Neural crest cell (in vitro differentiated cells): ENCODE measurements at regions not wholly inside any gene's neighbourhood (a gene's known extent, or its start where the extent isn't known, plus 50 kb on each side); places are given as distances from the start of the nearest gene placed in this dataset.

ENCODE experiments used
- DNase-seq: peaks from one replicate; pipeline ENCODE4 v3.0.0; 2021; ENCODE audit warnings: low read depth, mixed read lengths, low spot score
- H3K27ac Mint-ChIP-seq: one replicate; pipeline ENCODE4 v1.8.0; 2021; ENCODE audit warnings: mild to moderate bottlenecking, mixed read lengths; ENCODE audit not compliant: unreplicated experiment
- H3K27me3 Mint-ChIP-seq: 2 replicates; pipeline ENCODE4 v1.8.0; 2021; ENCODE audit warnings: low read depth, mild to moderate bottlenecking, mixed read lengths
- H3K36me3 Mint-ChIP-seq: 2 replicates; pipeline ENCODE4 v1.8.0; 2021; ENCODE audit warnings: low read depth, mild to moderate bottlenecking, mixed read lengths
- H3K4me1 Mint-ChIP-seq: 2 replicates; pipeline ENCODE4 v1.8.0; 2021; ENCODE audit warnings: mixed read lengths
- H3K4me3 Mint-ChIP-seq: one replicate; pipeline ENCODE4 v1.8.0; 2021; ENCODE audit warnings: mild to moderate bottlenecking, mixed read lengths
- H3K9me3 Mint-ChIP-seq: 2 replicates; pipeline ENCODE4 v1.8.0; 2021; ENCODE audit warnings: mixed read lengths
- TF ChIP-seq, protein P1 (sequence below): fragments of 200-600 bp; sonication (generic); conservative IDR thresholded peaks from 2 replicates; pipeline ENCODE4 v1.5.0; 2021; ENCODE audit warnings: antibody characterized with exemption, mild to moderate bottlenecking

DNA sequence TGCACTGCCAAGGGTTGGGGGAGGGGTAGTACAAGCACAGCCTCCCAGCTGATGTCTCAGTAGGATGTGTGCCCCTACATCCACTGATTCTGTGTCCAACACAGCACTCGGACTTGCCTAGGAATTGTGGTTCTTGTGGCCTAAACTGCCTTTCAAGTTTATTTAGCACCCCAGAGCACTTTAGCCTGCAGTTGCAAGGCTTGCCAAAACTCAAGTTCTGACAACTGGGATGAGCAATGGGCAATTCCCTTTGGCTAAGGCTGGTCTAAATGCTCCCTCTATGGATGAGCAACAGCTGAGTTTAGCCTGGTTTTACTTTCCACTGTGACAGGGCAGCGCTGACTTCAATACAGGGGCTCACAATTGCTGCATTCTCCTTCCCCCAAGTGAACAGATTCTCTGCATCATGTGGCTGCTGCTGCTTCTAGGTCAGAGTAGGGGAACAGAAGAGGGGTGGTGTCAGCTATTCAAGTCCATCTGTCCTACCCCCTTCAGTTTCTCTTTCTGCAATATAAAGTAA, 471.5 kb downstream of the PIK3C3 start:
- H3K9me3 Mint-ChIP-seq, result peaks cover 2% of the 10 kb centered on the region
- no peaks in the 10 kb centered on the region for H3K36me3 Mint-ChIP-seq
- H3K4me3 Mint-ChIP-seq, result no peak overlapping the region
- H3K27me3 Mint-ChIP-seq, result no peaks in the 10 kb centered on the region
- H3K27ac Mint-ChIP-seq, result no peak overlapping the region
- no peak for DNase-seq
- H3K4me1 Mint-ChIP-seq, result no peaks in the 10 kb centered on the region
- TF ChIP-seq, protein P1, sequence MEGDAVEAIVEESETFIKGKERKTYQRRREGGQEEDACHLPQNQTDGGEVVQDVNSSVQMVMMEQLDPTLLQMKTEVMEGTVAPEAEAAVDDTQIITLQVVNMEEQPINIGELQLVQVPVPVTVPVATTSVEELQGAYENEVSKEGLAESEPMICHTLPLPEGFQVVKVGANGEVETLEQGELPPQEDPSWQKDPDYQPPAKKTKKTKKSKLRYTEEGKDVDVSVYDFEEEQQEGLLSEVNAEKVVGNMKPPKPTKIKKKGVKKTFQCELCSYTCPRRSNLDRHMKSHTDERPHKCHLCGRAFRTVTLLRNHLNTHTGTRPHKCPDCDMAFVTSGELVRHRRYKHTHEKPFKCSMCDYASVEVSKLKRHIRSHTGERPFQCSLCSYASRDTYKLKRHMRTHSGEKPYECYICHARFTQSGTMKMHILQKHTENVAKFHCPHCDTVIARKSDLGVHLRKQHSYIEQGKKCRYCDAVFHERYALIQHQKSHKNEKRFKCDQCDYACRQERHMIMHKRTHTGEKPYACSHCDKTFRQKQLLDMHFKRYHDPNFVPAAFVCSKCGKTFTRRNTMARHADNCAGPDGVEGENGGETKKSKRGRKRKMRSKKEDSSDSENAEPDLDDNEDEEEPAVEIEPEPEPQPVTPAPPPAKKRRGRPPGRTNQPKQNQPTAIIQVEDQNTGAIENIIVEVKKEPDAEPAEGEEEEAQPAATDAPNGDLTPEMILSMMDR, result no peak

DNA sequence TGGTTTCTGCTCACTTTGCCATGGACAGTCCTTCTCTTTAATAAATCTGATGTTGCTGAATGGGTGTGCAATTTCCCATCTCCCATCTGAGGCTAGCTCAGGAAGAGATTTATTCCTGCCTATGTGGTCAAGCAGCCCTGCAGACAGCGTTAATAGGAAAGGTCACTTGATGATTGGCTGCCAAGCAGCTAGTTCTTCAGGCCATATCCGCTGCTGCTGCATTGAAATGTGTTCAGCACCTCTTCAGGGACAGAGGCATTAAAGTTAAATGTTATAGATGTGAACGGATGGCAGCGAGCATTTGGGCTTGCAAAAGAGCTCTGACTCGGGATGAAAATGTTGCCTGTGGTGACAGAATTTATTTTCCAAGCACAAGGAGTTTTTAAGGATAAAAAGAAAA, 474.2 kb downstream of the PIK3C3 start:
- Mint-ChIP-seq H3K27ac (no peak overlapping the region), H3K27me3 (no peaks in the 10 kb centered on the region), H3K9me3 (peaks cover 2% of the 10 kb centered on the region), H3K36me3 (no peaks in the 10 kb centered on the region), H3K4me3 (no peak overlapping the region), H3K4me1 (no peaks in the 10 kb centered on the region)
- no peak for DNase-seq
- TF ChIP-seq, protein P1, result no peak

DNA sequence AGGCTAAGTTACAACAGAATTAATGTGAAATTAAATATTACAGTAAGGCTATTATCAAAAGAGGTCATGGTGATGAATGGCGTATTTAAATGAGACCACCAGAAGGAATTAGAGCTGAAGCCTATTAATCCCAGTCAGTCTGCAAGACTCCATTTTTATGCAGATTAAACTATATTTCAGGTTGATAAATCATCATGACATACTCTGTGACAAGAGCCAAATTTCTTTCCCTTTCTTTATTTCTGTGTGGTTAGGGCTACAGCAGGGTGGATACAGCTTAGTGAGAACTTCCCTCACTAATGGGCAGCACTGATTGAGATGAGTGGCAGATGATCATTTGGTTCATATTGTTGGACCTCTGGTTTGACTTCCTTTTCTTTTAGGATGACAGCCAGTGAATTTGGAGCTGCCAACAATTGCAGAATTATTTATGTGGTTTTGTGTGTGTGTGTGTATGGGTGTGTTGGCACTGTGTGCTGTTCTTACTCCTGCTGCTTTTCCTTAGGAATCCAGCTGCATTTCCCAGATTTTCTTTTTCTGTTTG, 481.3 kb downstream of the PIK3C3 start:
- TF ChIP-seq, protein P1, result no peak
- H3K27me3 Mint-ChIP-seq, result no peaks in the 10 kb centered on the region
- DNase-seq, result no peak
- H3K27ac Mint-ChIP-seq, result peak overlapping the region; percentile 22
- H3K4me1 Mint-ChIP-seq, result no peaks in the 10 kb centered on the region
- H3K9me3 Mint-ChIP-seq, result peaks cover 8% of the 10 kb centered on the region
- no peak overlapping the region for H3K4me3 Mint-ChIP-seq
- no peaks in the 10 kb centered on the region for H3K36me3 Mint-ChIP-seq

DNA sequence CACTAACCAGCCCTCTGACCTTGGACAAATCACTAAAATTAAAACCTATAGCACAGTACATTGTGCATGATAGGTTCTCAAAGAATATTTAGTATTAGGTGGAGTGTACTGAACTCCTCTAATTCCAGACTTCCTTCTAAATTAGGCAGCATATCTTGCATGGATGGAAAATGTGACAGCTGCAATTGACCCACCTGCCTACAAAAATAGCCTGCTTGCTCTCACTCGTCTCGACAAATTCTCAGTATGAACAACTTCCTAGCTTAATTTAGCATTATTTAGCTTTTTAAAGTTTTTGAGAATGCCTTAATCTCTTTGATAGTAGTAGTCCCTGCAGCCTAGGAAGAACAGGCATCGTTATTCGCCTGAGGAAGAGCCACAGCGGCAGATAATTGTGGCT, 482.0 kb downstream of the PIK3C3 start:
- Mint-ChIP-seq H3K27me3 (peaks cover 2% of the 10 kb centered on the region), H3K4me1 (no peaks in the 10 kb centered on the region), H3K27ac (no peak overlapping the region), H3K4me3 (no peak overlapping the region), H3K36me3 (no peaks in the 10 kb centered on the region), H3K9me3 (peaks cover 8% of the 10 kb centered on the region)
- TF ChIP-seq, protein P1, result no peak
- DNase-seq, result no peak

DNA sequence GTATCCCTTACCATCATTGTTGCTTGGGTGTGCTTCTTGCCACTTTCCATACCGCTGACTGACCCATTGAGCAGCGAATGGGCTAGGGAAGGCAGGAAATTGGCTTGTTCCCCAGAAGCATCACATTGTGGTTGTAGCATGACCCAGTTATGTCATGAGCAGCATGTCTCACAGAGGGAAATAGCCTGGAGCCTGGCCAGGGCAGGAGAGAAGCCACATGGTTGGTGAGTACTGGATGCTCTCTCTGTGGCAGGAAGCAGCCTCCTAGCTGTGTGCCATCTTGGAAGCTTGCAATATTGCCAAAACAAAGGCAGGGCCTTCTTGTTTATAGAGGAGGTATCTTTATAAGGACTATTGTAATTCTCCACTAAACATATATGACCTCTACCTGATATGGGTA, 482.6 kb downstream of the PIK3C3 start:
- no peaks in the 10 kb centered on the region for H3K4me1 Mint-ChIP-seq
- H3K4me3 Mint-ChIP-seq, result no peak overlapping the region
- peaks cover 8% of the 10 kb centered on the region for H3K9me3 Mint-ChIP-seq
- TF ChIP-seq, protein P1, result no peak
- no peaks in the 10 kb centered on the region for H3K36me3 Mint-ChIP-seq
- DNase-seq, result no peak
- peaks cover 2% of the 10 kb centered on the region for H3K27me3 Mint-ChIP-seq
- no peak overlapping the region for H3K27ac Mint-ChIP-seq
